Neural cell (in vitro differentiated cells): ENCODE measurements at regions not wholly inside any gene's neighbourhood (a gene's known extent, or its start where the extent isn't known, plus 50 kb on each side); places are given as distances from the start of the nearest gene placed in this dataset.

Experiments
- H2AFZ ChIP-seq: fragments of 200-600, 300-800 bp; sonication (generic), shearing (Covaris generic); 2 replicates; pipeline ENCODE4 v1.6.0; 2014; ENCODE audit warnings: low read depth, mild to moderate bottlenecking, antibody characterized with exemption, low read length, moderate library complexity
- H3F3A ChIP-seq: fragments of 200-600 bp; shearing (Covaris generic); 2 replicates; pipeline ENCODE4 v1.6.1; 2016; ENCODE audit warnings: mild to moderate bottlenecking, moderate library complexity, mixed read lengths, antibody characterized with exemption, low read length; ENCODE audit not compliant: insufficient read depth, poor library complexity, severe bottlenecking
- H3K27ac ChIP-seq: fragments of 200-600, 300-800 bp; sonication (generic), shearing (Covaris generic); 2 replicates; pipeline ENCODE4 v1.5.1; 2014; ENCODE audit warnings: mild to moderate bottlenecking, low read length, moderate library complexity
- H3K27me3 ChIP-seq: fragments of 300-800, 200-600 bp; sonication (generic), shearing (Covaris generic); 2 replicates; pipeline ENCODE4 v1.6.0; 2014; ENCODE audit warnings: mild to moderate bottlenecking, low read depth, low read length, moderate library complexity; ENCODE audit not compliant: insufficient read depth
- H3K36me3 ChIP-seq: fragments of 300-800, 200-600 bp; sonication (generic), shearing (Covaris generic); 2 replicates; pipeline ENCODE4 v1.5.1; 2014; ENCODE audit warnings: mild to moderate bottlenecking, antibody characterized with exemption, low read length, moderate library complexity; ENCODE audit not compliant: insufficient read depth
- H3K4me2 ChIP-seq: fragments of 300-800, 200-600 bp; sonication (generic), shearing (Covaris generic); 2 replicates; pipeline ENCODE4 v1.6.0; 2014; ENCODE audit warnings: mild to moderate bottlenecking, low read length
- H3K4me3 ChIP-seq: fragments of 300-800, 200-600 bp; sonication (generic), shearing (Covaris generic); 2 replicates; pipeline ENCODE4 v1.5.1; 2014; ENCODE audit warnings: mild to moderate bottlenecking, low read length, moderate library complexity
- H3K79me2 ChIP-seq: fragments of 200-600 bp; shearing (Covaris generic); replicated peaks from 2 replicates; pipeline ENCODE4 v1.6.0; 2014; ENCODE audit warnings: mild to moderate bottlenecking, low read length, moderate library complexity; ENCODE audit not compliant: insufficient read depth
- H3K9ac ChIP-seq: fragments of 300-800, 200-600 bp; sonication (generic), shearing (Covaris generic); 2 replicates; pipeline ENCODE4 v1.6.1; 2016; ENCODE audit warnings: mild to moderate bottlenecking, low read length, mixed read lengths
- H3K9me2 ChIP-seq: fragments of 200-600 bp; shearing (Covaris generic); 2 replicates; pipeline ENCODE4 v1.6.1; 2016; ENCODE audit warnings: mild to moderate bottlenecking, low read length, mixed read lengths; ENCODE audit not compliant: insufficient read depth
- H3K9me3 ChIP-seq: fragments of 200-600, 300-800 bp; sonication (generic), shearing (Covaris generic); 2 replicates; pipeline ENCODE4 v1.6.1; 2016; ENCODE audit warnings: mild to moderate bottlenecking, mixed run types, low read length, moderate library complexity, mixed read lengths
- H4K20me1 ChIP-seq: fragments of 200-600 bp; shearing (Covaris generic); 2 replicates; pipeline ENCODE4 v1.6.1; 2016; ENCODE audit warnings: mild to moderate bottlenecking, mixed run types; ENCODE audit not compliant: insufficient read depth
- EP300 ChIP-seq: fragments of 450-650 bp; conservative IDR thresholded peaks from 2 replicates; pipeline ENCODE4 v1.6.1; 2014; ENCODE audit warnings: antibody characterized with exemption, mild to moderate bottlenecking, moderate library complexity; ENCODE audit not compliant: poor library complexity, severe bottlenecking
- EZH2 ChIP-seq: fragments of 200-600, 300-800 bp; shearing (Covaris generic), sonication (generic); IDR thresholded peaks from 2 replicates; pipeline ENCODE4 v1.6.1; 2014; ENCODE audit warnings: antibody characterized with exemption, low read length, borderline replicate concordance, mild to moderate bottlenecking; ENCODE audit not compliant: insufficient read depth, poor library complexity, severe bottlenecking
- MXI1 ChIP-seq: fragments of 450-650 bp; conservative IDR thresholded peaks from 2 replicates; pipeline ENCODE4 v1.6.1; 2014; ENCODE audit warnings: antibody characterized with exemption, mild to moderate bottlenecking; ENCODE audit not compliant: poor library complexity, severe bottlenecking
- POLR2AphosphoS5 ChIP-seq: IDR thresholded peaks from 2 replicates; pipeline ENCODE4 v1.6.1; 2012
- RAD21 ChIP-seq: fragments of 450-650 bp; conservative IDR thresholded peaks from 2 replicates; pipeline ENCODE4 v1.6.1; 2014; ENCODE audit warnings: antibody characterized with exemption, mild to moderate bottlenecking, moderate library complexity
- SMC3 ChIP-seq: fragments of 450-650 bp; conservative IDR thresholded peaks from 2 replicates; pipeline ENCODE4 v1.6.1; 2014; ENCODE audit warnings: antibody characterized with exemption, mild to moderate bottlenecking, moderate library complexity; ENCODE audit not compliant: poor library complexity
- TAF1 ChIP-seq: IDR thresholded peaks from 2 replicates; pipeline ENCODE4 v1.6.1; 2012; ENCODE audit warnings: low read depth
- TF ChIP-seq, protein P1 (sequence below): IDR thresholded peaks from 2 replicates; pipeline ENCODE4 v1.6.1; 2012; ENCODE audit warnings: borderline replicate concordance
- TF ChIP-seq, protein P2 (sequence below): fragments of 450-650 bp; IDR thresholded peaks from 2 replicates; pipeline ENCODE4 v1.5.1; 2014; ENCODE audit warnings: antibody characterized with exemption, mild to moderate bottlenecking, moderate library complexity; ENCODE audit not compliant: poor library complexity, severe bottlenecking

DNA sequence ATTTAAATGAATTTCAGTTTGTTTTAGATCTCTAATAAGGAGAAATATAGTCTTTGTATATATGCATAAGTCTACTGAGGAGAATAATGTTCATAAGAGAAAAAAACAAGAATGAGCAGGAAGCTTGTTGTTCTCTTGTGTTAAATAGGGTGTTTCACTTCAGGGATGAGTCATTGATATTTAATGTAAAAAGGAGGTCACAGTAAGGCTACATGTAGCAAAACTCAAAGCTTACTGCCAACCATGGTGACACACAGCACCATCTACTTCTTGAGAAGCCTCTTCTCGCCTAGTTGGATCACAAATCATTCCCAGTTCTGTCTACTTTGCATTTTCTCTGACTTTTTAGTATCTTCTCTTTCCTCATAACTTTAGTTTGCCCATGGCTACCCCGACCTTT, 1466.0 kb upstream of the C9orf72 start:
- H3K27me3 ChIP-seq, result no peaks in the 10 kb centered on the region
- no peak overlapping the region for H3K9ac ChIP-seq
- H3K4me3 ChIP-seq, result no peak overlapping the region
- no peaks in the 10 kb centered on the region for H3K9me3 ChIP-seq
- no peaks in the 10 kb centered on the region for H4K20me1 ChIP-seq
- no peaks in the 10 kb centered on the region for H3K79me2 ChIP-seq
- H3K9me2 ChIP-seq, result no peaks in the 10 kb centered on the region
- TF ChIP-seq SMC3, result no peak
- TF ChIP-seq, protein P1, sequence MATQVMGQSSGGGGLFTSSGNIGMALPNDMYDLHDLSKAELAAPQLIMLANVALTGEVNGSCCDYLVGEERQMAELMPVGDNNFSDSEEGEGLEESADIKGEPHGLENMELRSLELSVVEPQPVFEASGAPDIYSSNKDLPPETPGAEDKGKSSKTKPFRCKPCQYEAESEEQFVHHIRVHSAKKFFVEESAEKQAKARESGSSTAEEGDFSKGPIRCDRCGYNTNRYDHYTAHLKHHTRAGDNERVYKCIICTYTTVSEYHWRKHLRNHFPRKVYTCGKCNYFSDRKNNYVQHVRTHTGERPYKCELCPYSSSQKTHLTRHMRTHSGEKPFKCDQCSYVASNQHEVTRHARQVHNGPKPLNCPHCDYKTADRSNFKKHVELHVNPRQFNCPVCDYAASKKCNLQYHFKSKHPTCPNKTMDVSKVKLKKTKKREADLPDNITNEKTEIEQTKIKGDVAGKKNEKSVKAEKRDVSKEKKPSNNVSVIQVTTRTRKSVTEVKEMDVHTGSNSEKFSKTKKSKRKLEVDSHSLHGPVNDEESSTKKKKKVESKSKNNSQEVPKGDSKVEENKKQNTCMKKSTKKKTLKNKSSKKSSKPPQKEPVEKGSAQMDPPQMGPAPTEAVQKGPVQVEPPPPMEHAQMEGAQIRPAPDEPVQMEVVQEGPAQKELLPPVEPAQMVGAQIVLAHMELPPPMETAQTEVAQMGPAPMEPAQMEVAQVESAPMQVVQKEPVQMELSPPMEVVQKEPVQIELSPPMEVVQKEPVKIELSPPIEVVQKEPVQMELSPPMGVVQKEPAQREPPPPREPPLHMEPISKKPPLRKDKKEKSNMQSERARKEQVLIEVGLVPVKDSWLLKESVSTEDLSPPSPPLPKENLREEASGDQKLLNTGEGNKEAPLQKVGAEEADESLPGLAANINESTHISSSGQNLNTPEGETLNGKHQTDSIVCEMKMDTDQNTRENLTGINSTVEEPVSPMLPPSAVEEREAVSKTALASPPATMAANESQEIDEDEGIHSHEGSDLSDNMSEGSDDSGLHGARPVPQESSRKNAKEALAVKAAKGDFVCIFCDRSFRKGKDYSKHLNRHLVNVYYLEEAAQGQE, result no peak
- TF ChIP-seq RAD21, result no peak
- TF ChIP-seq, protein P2, sequence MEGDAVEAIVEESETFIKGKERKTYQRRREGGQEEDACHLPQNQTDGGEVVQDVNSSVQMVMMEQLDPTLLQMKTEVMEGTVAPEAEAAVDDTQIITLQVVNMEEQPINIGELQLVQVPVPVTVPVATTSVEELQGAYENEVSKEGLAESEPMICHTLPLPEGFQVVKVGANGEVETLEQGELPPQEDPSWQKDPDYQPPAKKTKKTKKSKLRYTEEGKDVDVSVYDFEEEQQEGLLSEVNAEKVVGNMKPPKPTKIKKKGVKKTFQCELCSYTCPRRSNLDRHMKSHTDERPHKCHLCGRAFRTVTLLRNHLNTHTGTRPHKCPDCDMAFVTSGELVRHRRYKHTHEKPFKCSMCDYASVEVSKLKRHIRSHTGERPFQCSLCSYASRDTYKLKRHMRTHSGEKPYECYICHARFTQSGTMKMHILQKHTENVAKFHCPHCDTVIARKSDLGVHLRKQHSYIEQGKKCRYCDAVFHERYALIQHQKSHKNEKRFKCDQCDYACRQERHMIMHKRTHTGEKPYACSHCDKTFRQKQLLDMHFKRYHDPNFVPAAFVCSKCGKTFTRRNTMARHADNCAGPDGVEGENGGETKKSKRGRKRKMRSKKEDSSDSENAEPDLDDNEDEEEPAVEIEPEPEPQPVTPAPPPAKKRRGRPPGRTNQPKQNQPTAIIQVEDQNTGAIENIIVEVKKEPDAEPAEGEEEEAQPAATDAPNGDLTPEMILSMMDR, result no peak
- TF ChIP-seq MXI1, result no peak
- no peak for TF ChIP-seq EP300
- TF ChIP-seq TAF1, result no peak
- TF ChIP-seq EZH2, result no peak
- TF ChIP-seq POLR2AphosphoS5, result no peak
- no peak overlapping the region for H3K4me2 ChIP-seq
- H3F3A ChIP-seq, result no peaks in the 10 kb centered on the region
- H2AFZ ChIP-seq, result no peak overlapping the region
- H3K36me3 ChIP-seq, result no peaks in the 10 kb centered on the region
- H3K27ac ChIP-seq, result no peak overlapping the region

DNA sequence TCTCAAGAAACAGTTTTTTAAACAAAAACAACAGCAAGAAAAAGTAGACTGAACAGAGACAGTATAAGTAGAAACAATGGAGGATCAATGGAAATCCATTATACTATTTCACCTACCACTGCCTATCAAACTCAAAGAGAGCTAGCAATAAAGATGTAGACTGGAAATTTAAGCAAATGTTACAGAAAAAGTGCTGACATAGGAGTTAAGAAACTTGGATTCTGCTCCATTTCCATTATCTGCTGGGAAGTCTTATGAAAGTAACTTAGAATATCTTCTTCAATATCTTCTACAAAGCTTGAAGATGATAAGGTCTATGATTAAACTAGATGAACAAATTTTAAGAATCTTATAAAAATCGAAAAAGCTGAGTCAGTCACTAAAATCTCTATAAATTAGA, 1469.8 kb upstream of the C9orf72 start:
- no peaks in the 10 kb centered on the region for H3K9me2 ChIP-seq
- H3K9ac ChIP-seq, result no peak overlapping the region
- no peaks in the 10 kb centered on the region for H3F3A ChIP-seq
- H2AFZ ChIP-seq, result no peak overlapping the region
- no peaks in the 10 kb centered on the region for H4K20me1 ChIP-seq
- H3K9me3 ChIP-seq, result no peaks in the 10 kb centered on the region
- H3K27me3 ChIP-seq, result no peaks in the 10 kb centered on the region
- no peaks in the 10 kb centered on the region for H3K36me3 ChIP-seq
- no peak overlapping the region for H3K4me2 ChIP-seq
- H3K79me2 ChIP-seq, result no peaks in the 10 kb centered on the region
- no peak overlapping the region for H3K27ac ChIP-seq
- H3K4me3 ChIP-seq, result no peak overlapping the region
- TF ChIP-seq TAF1 (no peak), POLR2AphosphoS5 (no peak), EZH2 (no peak), RAD21 (no peak), EP300 (no peak), SMC3 (no peak), MXI1 (no peak)
- TF ChIP-seq, protein P2, result no peak
- TF ChIP-seq, protein P1, result no peak
